HL-60 (cell line): ENCODE measurements at regions not wholly inside any gene's neighbourhood (a gene's known extent, or its start where the extent isn't known, plus 50 kb on each side); places are given as distances from the start of the nearest gene placed in this dataset.

Experiments used
- DNase-seq, 2 experiments: peaks; one replicate each; pipeline ENCODE4 v3.0.0-alpha.2; 2010 to 2020; ENCODE audit warnings: low read depth in 1 of 2, low spot score in 1 of 2
- H3K27ac ChIP-seq: fragments of 250-450 bp; sonication (Bioruptor Pico); replicated peaks from 2 replicates; pipeline ENCODE4 v1.5.1; 2020; ENCODE audit warnings: mild to moderate bottlenecking, moderate library complexity
- H3K27me3 ChIP-seq: fragments of 250-450 bp; sonication (Bioruptor Pico); 2 replicates; pipeline ENCODE4 v1.5.1; 2021; ENCODE audit warnings: mild to moderate bottlenecking, moderate library complexity; ENCODE audit not compliant: insufficient read depth, poor library complexity, severe bottlenecking
- H3K4me3 ChIP-seq: replicated peaks from 2 replicates; pipeline ENCODE4 v1.5.1; 2011; ENCODE audit warnings: mild to moderate bottlenecking, control low read depth, low read length; ENCODE audit not compliant: insufficient read depth
- GABPA ChIP-seq: IDR thresholded peaks from 2 replicates; pipeline ENCODE4 v1.6.1; 2012; ENCODE audit warnings: low read depth
- POLR2AphosphoS5 ChIP-seq: IDR thresholded peaks from 2 replicates; pipeline ENCODE4 v1.6.1; 2012; ENCODE audit warnings: low read depth
- SPI1 ChIP-seq: IDR thresholded peaks from 2 replicates; pipeline ENCODE4 v1.6.1; 2012; ENCODE audit warnings: low read depth, mild to moderate bottlenecking, borderline replicate concordance
- TF ChIP-seq, protein P1 (sequence below): IDR thresholded peaks from 2 replicates; pipeline ENCODE4 v1.6.1; 2012; ENCODE audit warnings: low read depth; ENCODE audit not compliant: insufficient replicate concordance
- TF ChIP-seq, protein P2 (sequence below): IDR thresholded peaks from one replicate; pipeline ENCODE4 v1.5.1; 2011; ENCODE audit warnings: low read length, control low read depth, inconsistent platforms; ENCODE audit not compliant: insufficient read depth

DNA sequence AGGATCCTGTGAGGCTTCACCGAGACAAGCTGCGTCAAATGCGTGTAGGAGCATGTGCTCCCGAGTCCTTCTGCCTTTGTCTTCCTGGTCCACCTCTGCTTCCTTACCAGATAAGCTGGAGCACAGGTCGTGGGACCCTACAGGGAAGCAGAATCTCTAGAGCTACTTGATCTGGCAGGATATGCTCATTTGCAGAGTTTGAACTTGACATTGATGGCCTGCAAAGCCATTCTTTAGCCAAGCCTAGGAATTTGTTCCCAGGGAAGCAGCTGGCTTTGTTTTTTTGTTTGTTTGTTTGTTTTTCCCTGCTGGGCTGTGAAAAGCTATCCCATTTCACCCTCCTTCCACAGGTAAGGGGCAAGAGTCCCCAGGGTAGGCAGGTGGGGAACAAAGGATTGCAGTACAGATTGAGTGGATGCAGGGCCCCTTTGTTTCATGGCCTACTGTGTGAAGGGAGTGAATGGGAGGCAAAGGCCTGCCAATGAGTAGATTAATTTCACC is 200.0 kb upstream of the BMPER start:
- Histone ChIP-seq H3K27me3 (no peaks in the 10 kb centered on the region), H3K27ac (no peak overlapping the region), H3K4me3 (no peak overlapping the region)
- no peak for TF ChIP-seq POLR2AphosphoS5
- TF ChIP-seq, protein P1, sequence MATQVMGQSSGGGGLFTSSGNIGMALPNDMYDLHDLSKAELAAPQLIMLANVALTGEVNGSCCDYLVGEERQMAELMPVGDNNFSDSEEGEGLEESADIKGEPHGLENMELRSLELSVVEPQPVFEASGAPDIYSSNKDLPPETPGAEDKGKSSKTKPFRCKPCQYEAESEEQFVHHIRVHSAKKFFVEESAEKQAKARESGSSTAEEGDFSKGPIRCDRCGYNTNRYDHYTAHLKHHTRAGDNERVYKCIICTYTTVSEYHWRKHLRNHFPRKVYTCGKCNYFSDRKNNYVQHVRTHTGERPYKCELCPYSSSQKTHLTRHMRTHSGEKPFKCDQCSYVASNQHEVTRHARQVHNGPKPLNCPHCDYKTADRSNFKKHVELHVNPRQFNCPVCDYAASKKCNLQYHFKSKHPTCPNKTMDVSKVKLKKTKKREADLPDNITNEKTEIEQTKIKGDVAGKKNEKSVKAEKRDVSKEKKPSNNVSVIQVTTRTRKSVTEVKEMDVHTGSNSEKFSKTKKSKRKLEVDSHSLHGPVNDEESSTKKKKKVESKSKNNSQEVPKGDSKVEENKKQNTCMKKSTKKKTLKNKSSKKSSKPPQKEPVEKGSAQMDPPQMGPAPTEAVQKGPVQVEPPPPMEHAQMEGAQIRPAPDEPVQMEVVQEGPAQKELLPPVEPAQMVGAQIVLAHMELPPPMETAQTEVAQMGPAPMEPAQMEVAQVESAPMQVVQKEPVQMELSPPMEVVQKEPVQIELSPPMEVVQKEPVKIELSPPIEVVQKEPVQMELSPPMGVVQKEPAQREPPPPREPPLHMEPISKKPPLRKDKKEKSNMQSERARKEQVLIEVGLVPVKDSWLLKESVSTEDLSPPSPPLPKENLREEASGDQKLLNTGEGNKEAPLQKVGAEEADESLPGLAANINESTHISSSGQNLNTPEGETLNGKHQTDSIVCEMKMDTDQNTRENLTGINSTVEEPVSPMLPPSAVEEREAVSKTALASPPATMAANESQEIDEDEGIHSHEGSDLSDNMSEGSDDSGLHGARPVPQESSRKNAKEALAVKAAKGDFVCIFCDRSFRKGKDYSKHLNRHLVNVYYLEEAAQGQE, result no peak
- TF ChIP-seq, protein P2, sequence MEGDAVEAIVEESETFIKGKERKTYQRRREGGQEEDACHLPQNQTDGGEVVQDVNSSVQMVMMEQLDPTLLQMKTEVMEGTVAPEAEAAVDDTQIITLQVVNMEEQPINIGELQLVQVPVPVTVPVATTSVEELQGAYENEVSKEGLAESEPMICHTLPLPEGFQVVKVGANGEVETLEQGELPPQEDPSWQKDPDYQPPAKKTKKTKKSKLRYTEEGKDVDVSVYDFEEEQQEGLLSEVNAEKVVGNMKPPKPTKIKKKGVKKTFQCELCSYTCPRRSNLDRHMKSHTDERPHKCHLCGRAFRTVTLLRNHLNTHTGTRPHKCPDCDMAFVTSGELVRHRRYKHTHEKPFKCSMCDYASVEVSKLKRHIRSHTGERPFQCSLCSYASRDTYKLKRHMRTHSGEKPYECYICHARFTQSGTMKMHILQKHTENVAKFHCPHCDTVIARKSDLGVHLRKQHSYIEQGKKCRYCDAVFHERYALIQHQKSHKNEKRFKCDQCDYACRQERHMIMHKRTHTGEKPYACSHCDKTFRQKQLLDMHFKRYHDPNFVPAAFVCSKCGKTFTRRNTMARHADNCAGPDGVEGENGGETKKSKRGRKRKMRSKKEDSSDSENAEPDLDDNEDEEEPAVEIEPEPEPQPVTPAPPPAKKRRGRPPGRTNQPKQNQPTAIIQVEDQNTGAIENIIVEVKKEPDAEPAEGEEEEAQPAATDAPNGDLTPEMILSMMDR, result no peak
- TF ChIP-seq SPI1, result no peak
- TF ChIP-seq GABPA, result no peak
- DNase-seq, result no peak

DNA sequence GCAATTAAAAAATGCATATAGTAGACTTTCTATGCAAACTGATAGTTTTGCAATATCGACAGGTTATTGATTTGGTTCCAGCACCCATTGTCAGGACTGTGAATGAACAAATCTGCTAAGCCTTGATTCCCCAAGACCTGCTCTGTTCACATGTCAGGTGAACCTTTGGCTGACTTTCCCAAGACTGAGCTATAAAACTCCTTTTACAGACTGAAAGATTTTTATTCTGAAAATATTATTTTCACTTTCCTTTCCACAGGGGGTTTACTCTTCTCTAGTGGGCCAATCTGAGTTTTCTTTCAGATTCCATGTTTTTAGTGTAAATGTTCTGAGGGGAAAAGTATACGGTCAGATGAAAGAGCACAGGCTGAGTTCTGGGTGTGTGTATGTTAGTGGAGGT is 199.2 kb upstream of the BMPER start:
- TF ChIP-seq SPI1, result no peak
- TF ChIP-seq, protein P2, result no peak
- TF ChIP-seq, protein P1, result no peak
- TF ChIP-seq POLR2AphosphoS5, result no peak
- TF ChIP-seq GABPA, result no peak
- Histone ChIP-seq H3K27me3 (no peaks in the 10 kb centered on the region), H3K27ac (no peak overlapping the region), H3K4me3 (no peak overlapping the region)
- DNase-seq, result no peak

DNA sequence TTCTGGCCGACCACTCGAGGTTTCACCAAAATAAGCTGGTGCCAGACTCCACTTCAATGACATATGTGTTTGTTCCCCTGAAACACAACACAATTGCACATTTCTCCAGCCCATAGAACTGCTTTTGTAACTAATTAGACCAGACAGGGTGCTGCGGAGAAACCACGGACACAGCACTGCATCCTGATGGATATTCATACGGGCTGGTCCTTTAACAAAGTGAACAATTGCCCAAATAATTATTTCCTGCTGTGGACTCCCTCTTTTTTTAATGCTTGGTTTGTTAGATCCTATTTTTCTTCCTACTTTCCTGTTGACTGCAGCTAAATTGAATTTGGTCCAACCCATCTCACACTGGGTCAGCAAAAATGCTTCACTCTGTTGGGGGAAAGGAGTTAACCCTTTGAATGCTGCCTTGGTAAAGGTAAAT is 198.6 kb upstream of the BMPER start:
- Histone ChIP-seq H3K27ac (no peak overlapping the region), H3K4me3 (no peak overlapping the region), H3K27me3 (no peaks in the 10 kb centered on the region)
- TF ChIP-seq, protein P1, result no peak
- TF ChIP-seq GABPA (no peak), SPI1 (no peak), POLR2AphosphoS5 (no peak)
- TF ChIP-seq, protein P2, result no peak
- no peak for DNase-seq
